ENCODE measurements at regions not wholly inside any gene's neighbourhood (a gene's known extent, or its start where the extent isn't known, plus 50 kb on each side); places are given as distances from the start of the nearest gene placed in this dataset.

DNA sequence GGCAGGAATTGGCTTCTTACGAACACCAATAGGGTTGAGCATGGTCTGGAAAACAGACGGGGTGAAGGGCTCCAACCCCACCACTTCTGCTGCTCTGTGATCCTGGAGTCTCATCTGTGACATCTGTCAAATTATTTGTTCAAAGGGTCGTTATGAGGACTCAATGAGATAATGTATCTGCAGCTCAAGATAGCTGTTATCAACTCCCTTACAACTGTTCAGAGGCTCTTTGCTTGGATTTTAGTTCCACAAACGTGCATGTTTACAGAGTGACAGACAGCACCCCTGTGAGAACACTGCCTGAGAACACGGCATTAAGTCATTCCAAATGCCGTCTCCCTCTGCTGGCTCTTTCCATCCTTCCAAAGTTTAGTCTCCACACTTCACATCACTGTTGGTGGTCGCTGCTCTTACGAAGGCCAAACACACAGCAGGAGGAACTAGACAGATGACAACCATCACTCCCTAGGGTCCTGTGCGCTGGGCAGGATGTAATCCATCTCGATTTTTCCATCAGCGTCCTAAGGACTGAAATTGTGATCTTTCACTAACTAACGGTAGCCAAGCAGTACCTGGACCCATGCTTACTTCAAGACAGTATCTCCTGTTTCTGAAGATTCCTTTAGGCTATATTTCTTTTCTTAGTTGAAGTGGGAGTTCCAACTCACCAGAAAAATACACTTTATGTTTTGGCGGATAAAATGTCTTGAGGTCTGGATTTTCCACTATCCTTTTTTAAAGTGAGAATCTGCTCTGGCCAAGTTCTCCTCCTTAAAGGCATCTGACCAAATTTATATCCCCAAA is 220.3 kb downstream of the ANAPC1 start:
- in situ Hi-C loops (cut with MboI; ENCODE audit: low sequenced_read_pairs): loop anchor here (25.0 kb wide), 1 partner anchor 176 kb away; no protein-coding TSS in a partner anchor
- no peak overlapping the region for H3K27ac ChIP-seq (ENCODE audit: insufficient read depth, low read length)
- peak overlapping the region; percentile 9 for H2AFZ ChIP-seq (replicated peaks; ENCODE audit: low read length, poor library complexity)
- peak overlapping the region; percentile 58; the same call in 1 of the 2 replicates for H3K4ac ChIP-seq (ENCODE audit: low read depth, low read length)
- peak; percentile 7; the same call in 1 of the 2 replicates for ATAC-seq (ENCODE audit: low read depth)
- H3K27me3 ChIP-seq (ENCODE audit: control insufficient read depth, insufficient read depth, low read length): no peaks in the 10 kb centered on the region
- ChIA-PET POLR2A (ENCODE audit: unreplicated experiment) (no interaction called here), CTCF (no interaction called here)
- H2BK15ac ChIP-seq (ENCODE audit: low read depth, low read length): peak overlapping the region; percentile 62; the same call in 1 of the 3 replicates
- H3K36me3 ChIP-seq (ENCODE audit: control insufficient read depth, insufficient read depth, low read length): no peaks in the 10 kb centered on the region
- no peak overlapping the region for H3K4me3 ChIP-seq (ENCODE audit: insufficient read depth, low read depth, low read length)
- H3K9ac ChIP-seq (ENCODE audit: low read depth, low read length): no peak overlapping the region
- peak overlapping the region; percentile 34 for H2BK120ac ChIP-seq (ENCODE audit: low read depth, low read length)
- intact Hi-C loops (cut with micrococcal nuclease): loop anchor here (10.0 kb wide), 2 partner anchors 169 to 199 kb away; no protein-coding TSS in a partner anchor
- dilution Hi-C loops (cut with HindIII; ENCODE audit: low sequenced_read_pairs, unreplicated experiment): no loop called here
- H3K56ac ChIP-seq (ENCODE audit: extremely low read depth, insufficient read depth, low read length): no peak overlapping the region
- peak; percentile 41 for DNase-seq
- peak overlapping the region; percentile 21; the same call in 1 of the 2 replicates for H3K18ac ChIP-seq (ENCODE audit: low read depth, low read length)
- H3K79me1 ChIP-seq (ENCODE audit: low read depth in 1 of 2, low read length in 2 of 2): peaks cover 5 to 38% of the 10 kb centered on the region in 2 experiments; a peak in 3 of 4 replicates
- no peak overlapping the region for H3K23ac ChIP-seq (ENCODE audit: low read depth, low read length)
- H4K20me1 ChIP-seq (ENCODE audit: insufficient read depth, low read length): peaks cover 11% of the 10 kb centered on the region; the same call in 1 of the 2 replicates
- H4K91ac ChIP-seq (ENCODE audit: insufficient read depth, low read depth, low read length): peak overlapping the region; percentile 40
- H2BK5ac ChIP-seq (ENCODE audit: low read depth, low read length, poor library complexity, severe bottlenecking): no peak overlapping the region
- H3K9me3 ChIP-seq (ENCODE audit: control insufficient read depth, insufficient read depth, low read length): no peaks in the 10 kb centered on the region
- TF ChIP-seq MAFK (IDR thresholded peaks at IDR 0.05; ENCODE audit: low read depth, low read length) (no peak), RAD21 (IDR thresholded peaks at IDR 0.05; ENCODE audit: low read length) (peak; percentile 42), SMC3 (IDR thresholded peaks at IDR 0.05; ENCODE audit: low read depth, low read length) (peak; percentile 48; the same call in 1 of the 2 replicates)
- TF ChIP-seq, protein P1, sequence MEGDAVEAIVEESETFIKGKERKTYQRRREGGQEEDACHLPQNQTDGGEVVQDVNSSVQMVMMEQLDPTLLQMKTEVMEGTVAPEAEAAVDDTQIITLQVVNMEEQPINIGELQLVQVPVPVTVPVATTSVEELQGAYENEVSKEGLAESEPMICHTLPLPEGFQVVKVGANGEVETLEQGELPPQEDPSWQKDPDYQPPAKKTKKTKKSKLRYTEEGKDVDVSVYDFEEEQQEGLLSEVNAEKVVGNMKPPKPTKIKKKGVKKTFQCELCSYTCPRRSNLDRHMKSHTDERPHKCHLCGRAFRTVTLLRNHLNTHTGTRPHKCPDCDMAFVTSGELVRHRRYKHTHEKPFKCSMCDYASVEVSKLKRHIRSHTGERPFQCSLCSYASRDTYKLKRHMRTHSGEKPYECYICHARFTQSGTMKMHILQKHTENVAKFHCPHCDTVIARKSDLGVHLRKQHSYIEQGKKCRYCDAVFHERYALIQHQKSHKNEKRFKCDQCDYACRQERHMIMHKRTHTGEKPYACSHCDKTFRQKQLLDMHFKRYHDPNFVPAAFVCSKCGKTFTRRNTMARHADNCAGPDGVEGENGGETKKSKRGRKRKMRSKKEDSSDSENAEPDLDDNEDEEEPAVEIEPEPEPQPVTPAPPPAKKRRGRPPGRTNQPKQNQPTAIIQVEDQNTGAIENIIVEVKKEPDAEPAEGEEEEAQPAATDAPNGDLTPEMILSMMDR (conservative IDR thresholded peaks at IDR 0.05; ENCODE audit: low read depth, low read length): peak; percentile 35
- peaks cover 25% of the 10 kb centered on the region for H3K4me1 ChIP-seq (ENCODE audit: control insufficient read depth, insufficient read depth, low read length)
- peak overlapping the region; percentile 7 for H4K5ac ChIP-seq (ENCODE audit: low read depth, low read length)
- 39% methylated on average over 6 of the region's 13 CpGs; no CpG with 5 or more reads in 1 of the 2 experiments for WGBS, 2 experiments (ENCODE audit: extremely low coverage in 2 of 2, insufficient read length in 1 of 2)
- H2AK5ac ChIP-seq (ENCODE audit: low read depth, low read length): peak overlapping the region; percentile 74; the same call in 1 of the 2 replicates
- H2AK9ac ChIP-seq (replicated peaks; ENCODE audit: low read depth, low read length, poor library complexity): no peak overlapping the region
- peak overlapping the region in 1 of 2 experiments; percentile 37; a peak in 1 of 4 replicates for H4K8ac ChIP-seq (ENCODE audit: low read depth in 2 of 2, low read length in 2 of 2)
- peak overlapping the region; percentile 53; the same call in 1 of the 2 replicates for H2BK20ac ChIP-seq (ENCODE audit: low read depth, low read length)
- peaks cover 21% of the 10 kb centered on the region for H3K9me1 ChIP-seq (ENCODE audit: insufficient read depth, low read length)
- peak overlapping the region; percentile 18; the same call in 1 of the 2 replicates for H3K14ac ChIP-seq (replicated peaks; ENCODE audit: low read depth, low read length)
- no TSS peak for BruUV-seq (replicated peaks)
- no peak overlapping the region for H3K4me2 ChIP-seq (ENCODE audit: low read depth, low read length)
